ENCODE measurements at regions not wholly inside any gene's neighbourhood (a gene's known extent, or its start where the extent isn't known, plus 50 kb on each side); places are given as distances from the start of the nearest gene placed in this dataset.
A peak's percentile ranks its signal among the peaks of the same experiment; 100 is the strongest.

DNA sequence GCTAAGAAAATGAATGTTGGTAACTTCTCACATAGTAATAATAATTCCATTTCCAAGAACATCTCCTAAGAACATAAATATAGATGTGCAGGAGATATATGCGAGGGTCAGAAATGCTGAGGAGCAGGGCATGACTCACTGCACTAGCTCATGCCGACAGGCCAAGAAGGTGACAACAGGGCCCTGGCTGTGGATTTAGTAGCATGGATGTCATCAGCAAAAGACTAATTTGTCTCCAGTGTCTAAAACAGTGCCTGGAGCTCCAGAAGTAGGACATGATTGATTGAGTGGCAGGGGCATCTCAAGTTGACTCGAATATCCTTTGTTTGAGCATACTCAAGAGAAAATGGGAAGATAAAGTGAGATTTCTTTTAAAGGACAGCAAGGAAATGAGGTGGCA, 207.0 kb upstream of the FOXA2 start:
- no peak for DNase-seq (ENCODE audit: low read depth)

DNA sequence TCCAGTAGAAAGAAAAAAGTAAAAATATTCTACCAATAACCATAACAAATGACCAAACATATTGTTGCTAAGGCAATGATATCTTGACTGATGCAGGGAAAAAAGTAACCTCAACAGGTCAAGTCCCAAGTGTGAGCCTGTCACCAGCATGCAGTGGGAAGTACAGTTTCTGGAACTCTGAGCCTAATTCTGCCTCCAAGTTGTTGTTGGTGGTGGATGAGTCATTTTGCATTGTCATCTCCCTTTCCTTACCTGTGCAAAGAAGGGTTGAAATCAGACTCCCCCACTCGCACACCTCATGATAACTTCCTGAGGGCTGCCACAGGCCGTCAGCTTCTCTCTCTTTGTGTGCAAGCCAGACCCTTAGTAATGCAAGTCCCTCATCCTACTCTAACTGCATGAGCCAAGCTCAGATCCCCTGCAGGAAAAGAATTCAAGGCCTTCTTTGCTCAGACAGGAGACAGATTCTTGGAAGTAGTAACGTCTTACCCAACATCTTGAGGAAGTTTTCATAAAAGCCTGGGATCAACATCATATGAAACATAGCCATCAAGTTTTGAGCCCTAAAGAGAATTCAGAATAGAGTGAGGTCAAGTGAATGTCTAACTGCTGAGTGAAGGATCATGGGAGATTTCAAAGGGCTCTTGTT, 207.6 kb upstream of the FOXA2 start:
- DNase-seq (ENCODE audit: low read depth): no peak

DNA sequence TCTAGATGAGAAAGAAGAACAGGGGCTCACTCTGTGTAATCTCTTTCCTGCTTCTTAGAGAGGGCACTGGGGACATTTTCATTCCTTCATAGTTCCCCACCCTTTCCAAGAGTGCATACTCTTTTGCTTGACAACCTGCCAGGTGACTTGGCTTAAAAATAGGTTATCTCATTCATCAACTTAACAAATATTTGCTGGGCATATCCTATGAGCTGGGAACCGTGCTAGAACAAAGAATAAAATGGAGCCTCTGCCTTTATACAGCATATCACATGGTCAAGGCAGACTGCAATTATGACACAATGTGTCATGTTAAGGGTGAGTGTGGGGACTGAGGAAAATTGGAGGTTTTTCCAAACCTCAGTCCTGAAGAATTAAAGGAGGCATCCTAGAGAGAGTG, 209.8 kb upstream of the FOXA2 start:
- DNase-seq (ENCODE audit: low read depth): no peak

DNA sequence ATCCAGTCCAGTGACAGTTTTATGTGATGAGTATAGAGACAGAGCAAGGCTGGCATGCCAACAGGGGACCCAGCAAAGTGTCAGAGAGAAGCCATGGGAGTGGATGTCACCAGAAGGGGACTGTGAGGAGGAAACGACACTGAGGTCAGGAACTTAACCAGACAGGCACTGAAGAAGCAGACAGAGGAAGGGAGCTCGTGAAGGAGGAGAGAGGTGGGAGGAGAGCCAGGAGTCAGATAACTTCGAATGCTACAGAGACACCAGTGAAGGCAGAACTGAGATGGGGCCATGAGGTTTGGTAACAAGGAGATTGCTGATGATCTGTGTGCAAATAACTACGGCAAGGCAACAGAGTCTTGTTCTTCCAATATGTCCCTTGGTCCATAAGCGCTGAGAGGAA, 211.1 kb upstream of the FOXA2 start:
- DNase-seq (ENCODE audit: low read depth): no peak

DNA sequence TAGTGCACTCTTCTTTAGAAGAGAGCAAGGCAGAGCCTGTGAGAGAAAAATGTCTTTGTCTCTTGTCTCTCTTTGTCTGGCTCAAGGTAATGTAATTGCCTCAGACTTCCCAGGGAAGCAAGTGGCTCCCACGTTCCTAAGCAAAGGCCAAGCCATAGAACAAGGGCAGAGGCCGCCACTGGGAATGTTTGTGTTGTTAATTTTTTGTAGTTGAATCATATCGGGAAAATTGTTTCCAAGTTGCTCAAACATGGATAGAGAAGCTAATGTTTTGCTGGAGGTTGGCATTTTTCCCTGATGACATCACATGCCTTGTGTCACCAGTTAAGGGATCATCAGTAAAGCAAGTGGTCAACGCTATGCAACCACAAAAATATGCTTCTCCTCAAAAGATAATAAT, 211.5 kb upstream of the FOXA2 start:
- peak; percentile 94 for DNase-seq (ENCODE audit: low read depth)

DNA sequence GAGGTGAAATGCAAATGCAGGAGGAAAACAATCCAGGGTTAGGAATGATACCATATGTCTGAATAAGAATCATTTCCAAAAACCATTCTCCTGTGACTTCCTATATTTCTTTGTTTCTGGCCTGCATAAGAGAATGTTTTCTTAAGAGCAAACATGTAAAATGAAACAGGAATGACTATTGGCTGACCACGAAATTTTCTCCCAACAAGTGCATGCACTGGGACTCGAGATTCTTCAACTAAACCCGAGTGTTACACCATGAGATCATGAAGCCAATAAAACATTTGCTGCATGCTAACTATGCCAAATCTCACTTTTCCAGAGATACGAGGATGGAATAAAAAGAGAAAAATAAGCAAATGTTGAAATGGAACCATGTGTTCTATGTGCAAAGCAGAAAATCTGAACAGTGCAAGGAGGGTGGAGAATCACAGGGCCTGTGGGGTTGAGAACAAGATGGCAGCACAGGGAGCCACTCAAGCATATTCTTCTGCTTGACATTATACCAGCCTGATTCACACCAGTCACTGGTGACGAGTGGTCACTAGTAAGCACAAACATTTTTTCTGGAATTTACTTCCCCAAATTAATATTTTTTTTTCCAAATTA, 212.2 kb upstream of the FOXA2 start:
- DNase-seq (ENCODE audit: low read depth): peak; percentile 72

DNA sequence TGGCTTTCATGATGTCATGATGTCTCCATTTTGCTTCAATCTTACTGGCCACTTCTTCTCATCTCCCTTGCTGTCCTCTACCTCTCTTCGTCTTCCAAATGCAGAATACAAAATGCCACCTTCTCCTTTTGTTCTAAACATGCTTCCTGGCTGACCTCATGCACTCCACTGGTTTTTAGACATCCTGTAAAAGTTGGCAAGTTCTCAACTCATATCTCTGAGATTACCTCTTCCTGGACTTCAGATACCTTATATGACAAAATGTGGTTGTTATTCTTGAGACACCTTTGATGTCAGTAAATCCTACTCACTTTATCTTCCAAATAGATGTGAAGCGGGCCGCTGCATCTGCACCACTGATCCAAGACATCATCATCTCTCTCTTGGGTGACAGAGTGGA, 212.7 kb upstream of the FOXA2 start:
- DNase-seq (ENCODE audit: low read depth): peak; percentile 25

DNA sequence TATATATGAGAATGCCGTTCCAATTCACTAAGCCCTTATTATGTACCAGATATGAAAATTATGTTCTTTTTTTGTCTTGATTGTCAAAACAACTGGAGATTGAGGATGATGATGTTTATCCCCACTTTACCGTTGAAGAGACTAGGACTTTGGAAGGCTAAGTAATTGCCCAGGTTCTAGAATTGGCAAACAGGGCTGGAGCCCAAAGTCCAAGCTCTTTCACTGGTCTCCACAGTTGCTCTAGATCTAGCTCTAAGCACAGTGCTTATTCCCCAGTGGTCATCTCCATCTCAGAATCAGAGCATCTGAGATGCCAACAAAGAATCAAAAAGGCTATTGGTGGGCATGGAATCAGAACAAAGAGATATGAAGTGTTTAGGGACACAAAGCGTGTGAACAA, 215.3 kb upstream of the FOXA2 start:
- no peak for DNase-seq (ENCODE audit: low read depth)

DNA sequence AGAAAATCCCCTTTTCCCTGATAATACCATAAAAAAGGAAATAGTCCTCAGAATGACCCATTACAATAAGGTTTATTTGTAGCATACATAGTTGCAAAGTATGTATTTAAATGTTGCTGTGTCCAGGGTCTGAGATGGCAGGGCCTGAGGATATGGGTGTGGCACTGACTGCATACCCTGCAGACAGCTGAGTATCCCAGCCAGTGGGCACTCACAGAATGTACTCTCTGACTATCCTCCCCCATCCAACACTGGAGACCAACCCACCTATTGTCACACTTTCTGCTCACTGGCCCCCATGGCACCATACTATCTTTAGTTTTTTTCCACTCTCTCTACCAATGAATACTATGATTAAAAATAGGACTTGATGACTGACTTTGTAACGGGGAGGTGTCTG, 215.8 kb upstream of the FOXA2 start:
- no peak for DNase-seq (ENCODE audit: low read depth)

DNA sequence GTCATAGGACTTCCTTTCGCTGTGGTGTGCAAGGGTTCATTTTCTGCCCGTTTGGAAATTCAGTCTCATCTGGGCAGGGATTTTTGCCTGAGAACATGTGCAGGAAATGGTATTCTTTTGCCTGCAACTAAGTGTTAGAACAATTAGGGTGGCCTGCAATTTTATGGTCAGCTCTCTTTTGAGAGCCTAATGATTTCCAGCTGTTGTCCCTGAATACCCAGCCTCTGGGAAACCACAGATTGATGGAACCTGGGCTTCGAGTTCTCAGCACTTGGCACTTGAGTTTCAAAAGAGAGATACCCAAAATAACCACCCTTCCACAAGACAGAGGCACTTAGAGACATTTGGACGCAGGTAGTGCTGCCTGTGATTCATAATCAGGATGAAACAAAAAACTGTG, 217.2 kb upstream of the FOXA2 start:
- DNase-seq (ENCODE audit: low read depth): no peak

DNA sequence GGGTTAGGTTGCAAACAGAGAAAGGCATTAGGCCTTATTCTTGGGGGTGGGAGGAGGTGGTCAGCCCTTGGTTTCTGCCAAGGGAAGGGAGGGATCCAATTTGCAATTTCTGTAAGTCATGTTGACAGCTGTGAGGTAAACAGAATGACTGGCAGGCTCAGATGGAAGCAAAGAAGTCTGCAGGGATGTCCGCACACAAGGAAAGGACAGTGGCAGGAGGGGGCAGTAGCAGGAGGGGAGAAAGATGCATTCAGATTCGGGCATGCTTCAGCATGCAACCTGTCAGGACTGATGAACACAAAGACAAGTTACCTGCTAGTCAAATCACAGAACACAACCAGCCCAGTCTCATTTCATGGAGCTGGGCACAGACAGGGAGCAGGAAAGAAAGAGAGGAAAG, 217.9 kb upstream of the FOXA2 start:
- DNase-seq (ENCODE audit: low read depth): no peak

DNA sequence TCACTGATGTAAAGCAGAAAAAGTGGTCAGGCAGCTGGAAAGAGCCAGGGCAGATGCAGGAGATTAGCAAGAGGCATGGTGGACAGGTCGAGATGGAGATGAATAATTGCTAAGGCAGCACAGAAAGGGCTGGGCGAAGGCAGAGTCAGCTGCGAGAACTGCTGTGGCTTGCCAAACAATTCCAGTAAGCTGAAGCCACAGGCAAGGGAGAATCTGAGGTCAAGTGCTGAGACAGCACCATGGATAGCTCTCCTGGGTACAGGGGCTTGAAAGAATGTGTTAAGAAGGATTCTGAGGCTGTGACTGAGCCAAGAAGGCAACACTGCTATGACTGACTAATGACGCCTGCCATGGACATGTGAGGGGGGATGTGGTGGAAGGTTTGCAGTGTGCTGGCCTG, 220.8 kb upstream of the FOXA2 start:
- peak; percentile 94 for DNase-seq (ENCODE audit: low read depth)

DNA sequence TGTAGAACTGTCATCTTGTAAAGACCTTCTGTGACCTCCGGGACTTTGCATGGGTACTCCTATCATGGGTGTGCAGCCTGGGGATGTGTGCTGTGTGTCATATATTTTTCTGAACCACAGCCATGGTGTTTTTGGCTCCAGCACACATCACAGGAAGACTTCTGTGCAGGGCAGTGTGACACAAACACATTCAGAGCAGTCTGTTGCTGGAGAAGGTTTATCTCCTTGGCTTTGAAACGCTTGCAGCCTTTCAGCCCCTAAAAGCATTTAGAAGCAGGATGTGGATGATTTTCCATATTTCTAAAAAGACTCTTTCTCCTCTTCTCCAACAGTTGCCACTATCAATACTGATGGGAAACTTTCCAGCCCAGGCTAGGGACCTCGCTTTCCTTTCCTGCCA, 221.6 kb upstream of the FOXA2 start:
- DNase-seq (ENCODE audit: low read depth): no peak

DNA sequence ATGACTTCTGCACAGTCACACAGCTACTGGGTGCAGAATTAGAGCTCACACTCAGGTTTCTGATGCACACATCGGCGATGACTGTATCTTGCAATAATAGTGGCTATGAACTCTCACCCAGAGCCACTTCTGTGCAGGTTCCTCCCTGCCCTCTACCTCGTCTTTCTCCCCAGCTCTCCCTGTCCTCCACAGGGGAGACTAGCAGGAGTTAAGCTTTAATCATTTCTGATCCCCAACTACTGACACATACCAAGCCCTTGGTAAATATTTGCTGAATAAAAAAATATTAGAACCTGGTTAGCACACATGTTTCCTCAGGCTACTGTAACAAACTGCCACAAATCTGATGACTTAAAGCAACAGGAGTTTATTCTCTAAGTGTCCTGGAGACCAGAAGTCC, 222.7 kb upstream of the FOXA2 start:
- no peak for DNase-seq (ENCODE audit: low read depth)

DNA sequence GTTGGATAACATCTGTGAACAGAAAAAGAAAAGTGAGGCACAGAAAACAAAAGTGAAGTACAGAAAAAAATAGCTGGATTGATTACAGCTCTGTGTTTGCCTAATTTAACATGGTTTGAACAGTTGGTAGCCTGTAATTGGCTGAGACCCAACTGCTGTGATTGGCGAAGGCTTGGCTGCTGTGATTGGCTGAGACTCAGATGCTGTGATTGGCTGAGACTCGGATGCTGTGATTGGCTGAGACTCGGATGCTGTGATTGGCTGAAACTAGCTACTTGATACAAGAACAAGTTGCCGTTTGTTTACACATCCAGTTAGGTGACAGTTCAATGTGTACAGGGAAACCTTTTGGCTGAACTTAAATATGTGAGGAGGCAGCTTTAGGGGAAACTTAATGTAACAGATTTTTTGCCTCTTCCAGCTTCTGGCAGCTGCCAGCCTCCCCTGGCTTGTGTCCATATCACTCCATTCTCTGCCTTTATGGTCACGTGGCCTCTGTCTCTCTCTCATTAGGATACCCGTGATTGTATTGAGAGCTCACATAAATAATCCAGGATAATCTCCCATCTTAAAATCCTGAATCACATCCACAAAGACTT, 223.4 kb upstream of the FOXA2 start:
- DNase-seq (ENCODE audit: low read depth): no peak

DNA sequence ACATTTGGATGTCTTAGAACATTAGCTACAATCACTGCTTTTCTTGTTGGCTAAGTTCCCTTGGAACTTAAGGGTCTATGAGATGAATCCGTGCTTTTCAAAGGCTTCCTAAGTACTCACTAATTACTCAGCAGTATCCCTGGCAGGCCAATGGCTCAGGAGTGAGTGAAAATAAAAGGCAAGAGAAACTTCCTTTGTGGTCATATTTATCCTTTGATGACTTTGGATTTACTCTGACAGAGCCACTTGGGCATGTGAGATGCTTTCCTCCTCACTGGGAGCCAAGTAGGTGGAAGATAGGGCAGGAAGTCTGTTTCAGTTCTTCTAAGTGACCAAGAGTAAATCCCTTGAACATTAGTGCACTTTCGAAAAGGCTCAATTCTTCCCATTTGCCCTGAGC, 224.3 kb upstream of the FOXA2 start:
- no peak for DNase-seq (ENCODE audit: low read depth)

DNA sequence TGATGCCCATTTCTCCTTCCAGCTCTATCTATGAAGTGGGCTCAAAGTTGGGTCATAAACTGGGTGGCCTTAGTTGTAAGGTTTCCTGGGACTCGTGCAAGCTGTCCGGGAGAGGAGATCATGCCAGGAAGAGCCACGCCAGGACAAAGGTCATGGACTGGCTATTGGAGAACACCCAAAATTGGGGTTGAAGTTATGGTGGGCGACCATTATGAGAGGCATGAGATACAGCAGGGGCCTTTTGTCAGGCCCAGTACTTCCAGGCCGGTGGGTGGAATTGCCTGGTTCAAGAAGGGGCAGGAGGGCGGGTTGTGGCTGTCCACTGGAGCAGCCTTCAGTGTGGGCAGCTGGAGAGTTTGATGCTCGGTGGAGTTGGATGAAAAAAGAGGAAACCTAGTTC, 225.1 kb upstream of the SSTR4 start:
- no peak for DNase-seq (ENCODE audit: low read depth)

DNA sequence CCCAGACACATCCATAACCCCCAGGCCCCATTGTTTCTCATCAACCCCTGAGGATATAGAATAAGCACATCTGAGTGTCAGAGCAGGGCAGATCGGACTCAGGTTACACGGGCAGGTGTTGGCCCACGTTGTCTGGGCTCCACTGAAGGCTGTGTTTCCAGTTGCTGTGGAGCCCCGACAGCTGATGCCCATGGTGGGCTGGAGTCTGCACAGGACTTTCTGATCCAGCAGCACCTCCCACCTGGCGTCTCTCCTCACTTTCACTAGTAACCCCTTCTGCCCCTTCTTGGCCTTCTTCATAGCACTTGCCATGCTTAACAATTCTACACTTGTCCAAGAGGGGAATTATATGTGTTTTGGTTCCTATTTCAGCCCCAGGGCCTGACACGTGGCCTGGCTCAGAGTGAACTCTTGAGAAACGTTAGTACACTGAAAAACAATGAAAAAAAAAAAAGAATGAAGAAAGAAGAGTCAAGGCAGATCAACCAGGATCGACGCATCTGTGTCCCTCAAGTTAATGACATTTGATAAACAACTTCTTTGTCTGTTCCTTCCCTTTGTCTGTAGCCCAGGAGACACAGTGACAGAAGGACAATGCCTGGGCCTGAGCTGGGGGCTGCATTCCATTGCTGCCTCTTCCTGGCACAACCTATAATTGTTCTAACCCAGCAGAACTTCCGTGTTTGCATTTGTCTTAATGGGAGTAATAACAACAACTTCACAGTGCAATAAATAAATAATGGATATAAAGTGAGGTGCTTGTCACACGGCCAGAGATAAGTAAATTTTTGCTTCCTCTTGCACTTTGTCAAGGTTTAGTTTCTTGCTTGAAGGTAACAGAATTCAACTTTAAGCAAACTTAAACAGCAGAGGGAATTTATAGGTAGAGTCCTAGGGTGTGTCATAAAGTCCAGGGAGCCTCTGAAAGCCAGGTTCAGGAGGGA, 224.2 kb upstream of the SSTR4 start:
- no peak for DNase-seq (ENCODE audit: low read depth)

DNA sequence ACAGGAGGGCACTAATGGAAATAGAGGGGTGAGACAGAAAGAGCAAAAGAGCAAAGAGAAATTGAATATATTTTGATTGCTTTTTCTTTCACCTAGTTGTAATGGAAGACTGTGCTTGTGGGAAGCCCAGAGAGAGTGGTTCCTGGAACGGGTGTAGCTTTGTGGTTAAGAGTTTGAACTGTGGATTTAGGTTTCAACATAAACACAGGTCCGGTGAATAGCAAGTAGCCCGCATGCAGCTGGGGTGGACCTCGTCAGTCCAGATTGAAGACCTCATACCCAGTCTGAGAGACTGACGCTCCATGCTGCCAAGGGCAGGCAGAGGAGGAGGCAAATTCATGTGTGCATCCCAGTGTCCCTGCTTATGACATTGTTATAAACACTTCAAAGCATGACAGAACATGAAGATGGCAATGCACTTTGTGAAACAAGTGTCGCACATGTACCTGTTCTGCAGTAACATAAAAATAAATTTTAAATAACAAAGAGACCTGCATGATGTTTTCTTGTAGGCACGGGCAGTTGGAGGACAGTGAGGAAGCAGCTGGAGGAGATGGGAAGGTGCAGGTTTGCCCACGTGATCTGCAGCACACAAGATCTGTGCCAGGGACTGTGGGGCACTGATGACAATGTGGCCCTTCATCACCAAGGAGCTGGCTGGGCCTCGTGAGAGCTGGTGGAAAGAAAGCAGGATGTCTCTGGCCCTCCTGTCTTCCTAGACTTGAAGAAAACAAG, 220.5 kb upstream of the SSTR4 start:
- peak; percentile 61 for DNase-seq (ENCODE audit: low read depth)

DNA sequence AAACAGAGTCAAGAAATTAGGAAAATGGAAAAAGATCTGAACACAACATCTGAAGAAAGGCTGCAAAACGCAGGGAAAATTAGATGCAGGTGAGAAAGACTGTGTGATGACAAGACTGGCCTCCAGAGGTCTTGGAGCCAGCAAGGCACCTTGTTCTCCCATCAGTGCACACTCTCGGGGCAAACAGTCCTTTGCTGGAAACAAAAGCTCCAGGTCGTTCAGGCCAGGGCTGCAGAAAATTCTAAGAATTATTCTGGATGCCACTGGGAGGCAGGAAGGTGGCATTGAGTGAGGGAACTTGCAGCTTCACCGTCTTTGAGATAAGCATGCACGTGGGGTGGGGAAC, 219.9 kb upstream of the SSTR4 start:
- DNase-seq (ENCODE audit: low read depth): no peak

DNA sequence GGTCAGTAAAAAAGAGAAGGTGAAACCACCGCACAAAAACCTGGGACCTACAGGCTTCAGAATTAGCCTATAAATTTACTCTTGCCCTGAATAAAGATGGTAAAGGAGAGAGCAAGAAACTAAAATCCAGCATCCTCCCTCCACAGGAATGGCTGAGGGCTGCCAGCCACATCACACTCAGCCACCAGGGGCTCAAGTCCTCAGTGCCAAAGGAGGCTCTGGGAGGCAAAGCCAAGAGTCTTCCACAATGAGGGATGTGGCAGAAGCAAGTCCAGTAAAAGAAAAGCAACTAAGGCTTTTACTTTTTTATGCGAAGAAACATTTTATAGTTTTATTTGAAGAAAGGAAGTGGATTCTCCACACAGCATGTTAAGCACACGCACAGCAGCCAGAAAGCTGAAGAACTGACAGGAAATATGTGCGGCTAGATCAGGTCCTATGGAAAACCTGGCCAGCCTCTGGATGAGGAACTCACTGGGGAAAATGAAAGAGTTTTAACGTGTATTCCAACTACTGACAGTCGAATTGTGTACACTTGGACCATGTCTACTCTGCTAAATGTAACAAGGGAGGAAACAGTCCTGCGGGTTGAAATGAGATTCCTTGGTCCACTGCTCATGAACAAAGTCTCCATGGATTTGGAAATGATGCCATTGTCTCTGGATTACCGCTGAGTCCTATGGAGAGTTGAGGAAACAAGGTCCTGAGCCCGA, 219.4 kb upstream of the SSTR4 start:
- no peak for DNase-seq (ENCODE audit: low read depth)

DNA sequence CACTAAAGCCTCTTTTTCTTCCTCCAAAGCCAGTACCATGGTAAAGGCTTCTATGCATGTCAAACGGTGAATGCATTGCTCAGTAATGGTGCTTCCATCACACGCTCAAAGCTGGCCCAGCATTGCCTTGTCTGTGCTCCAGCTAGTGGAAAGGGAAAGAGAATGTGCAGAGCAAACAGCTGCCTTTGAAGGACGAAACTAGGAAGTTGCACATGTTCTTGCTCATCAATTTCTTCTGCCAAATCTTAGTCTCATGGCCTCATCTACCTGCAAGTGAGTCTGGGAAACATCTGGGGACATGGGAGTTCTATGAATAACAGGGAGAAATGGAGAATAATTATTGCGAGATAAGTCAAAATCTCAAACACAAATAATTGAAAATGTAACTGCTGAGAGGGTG, 216.5 kb upstream of the SSTR4 start:
- DNase-seq (ENCODE audit: low read depth): no peak

All from iris pigment epithelial cell (primary cell).